HEK293T (cell line): ENCODE measurements at regions not wholly inside any gene's neighbourhood (a gene's known extent, or its start where the extent isn't known, plus 50 kb on each side); places are given as distances from the start of the nearest gene placed in this dataset.

Source experiments
- ELF4 ChIP-seq: fragments of 450-650 bp; IDR thresholded peaks from 2 replicates; pipeline ENCODE4 v1.6.1; 2017; ENCODE audit warnings: antibody characterized with exemption
- FOXK2 ChIP-seq: fragments of 450-650 bp; IDR thresholded peaks from 2 replicates; pipeline ENCODE4 v1.6.1; 2016; ENCODE audit warnings: mild to moderate bottlenecking
- FOXM1 ChIP-seq: fragments of 450-650 bp; IDR thresholded peaks from 2 replicates; pipeline ENCODE4 v1.6.1; 2017; ENCODE audit warnings: mild to moderate bottlenecking, borderline replicate concordance
- L3MBTL2 ChIP-seq: fragments of 450-650 bp; conservative IDR thresholded peaks from 2 replicates; pipeline ENCODE4 v1.6.1; 2016; ENCODE audit warnings: mild to moderate bottlenecking

DNA sequence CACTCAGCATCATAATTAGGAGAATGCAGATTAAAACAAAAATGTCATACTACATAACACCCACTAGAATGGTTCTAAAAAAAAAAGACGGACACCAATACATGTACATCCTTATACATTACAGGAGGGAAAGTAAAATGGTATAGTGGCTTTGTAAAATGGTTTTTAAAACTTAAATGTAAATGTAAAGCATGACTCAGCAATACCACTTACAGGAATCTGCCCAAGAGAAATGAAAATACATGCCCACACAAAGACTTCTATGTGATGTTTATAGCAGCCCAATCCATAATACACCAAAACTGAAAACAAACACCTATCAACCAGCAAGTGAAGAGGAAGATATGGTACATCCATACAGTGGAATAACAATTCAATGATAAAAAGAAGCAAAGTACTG is 939.1 kb upstream of the ACO1 start:
- TF ChIP-seq ELF4: no peak
- no peak for TF ChIP-seq FOXK2
- no peak for TF ChIP-seq FOXM1
- no peak for TF ChIP-seq L3MBTL2
